SK-N-SH treated with all-trans-retinoic acid at 6 μM for 48 hours (cell line): ENCODE measurements at regions not wholly inside any gene's neighbourhood (a gene's known extent, or its start where the extent isn't known, plus 50 kb on each side); places are given as distances from the start of the nearest gene placed in this dataset.

ENCODE experiments used
- ATAC-seq: fragments of 200-7000 bp; cut with Tn5 transposase; 3 replicates; pipeline ENCODE4 v1.9.1; 2020; ENCODE audit warnings: mild to moderate bottlenecking, moderate library complexity
- ARNTL ChIP-seq: fragments of 450-650 bp; formaldehyde crosslinking; IDR thresholded peaks from 2 replicates; pipeline ENCODE4 v1.5.0; 2020; ENCODE audit warnings: low read depth, mild to moderate bottlenecking, moderate library complexity, borderline replicate concordance
- CREB5 ChIP-seq: fragments of 250-450 bp; sonication (Bioruptor Pico); IDR thresholded peaks from 2 replicates; pipeline ENCODE4 v1.5.1; 2020; ENCODE audit warnings: low read depth, mild to moderate bottlenecking, moderate library complexity
- CSDC2 ChIP-seq: fragments of 250-450 bp; sonication (Bioruptor Pico); IDR thresholded peaks from 2 replicates; pipeline ENCODE4 v1.5.0; 2020; ENCODE audit warnings: mild to moderate bottlenecking, moderate library complexity
- CSRNP3 ChIP-seq: fragments of 250-450 bp; sonication (Bioruptor Pico); IDR thresholded peaks from 2 replicates; pipeline ENCODE4 v1.5.1; 2021; ENCODE audit warnings: mild to moderate bottlenecking, moderate library complexity
- ESRRG ChIP-seq: fragments of 250-450 bp; sonication (Bioruptor Pico); IDR thresholded peaks from 2 replicates; pipeline ENCODE4 v1.6.1; 2021; ENCODE audit warnings: mild to moderate bottlenecking
- GLIS3 ChIP-seq: fragments of 250-450 bp; sonication (Bioruptor Pico); IDR thresholded peaks from 2 replicates; pipeline ENCODE4 v1.5.0; 2020; ENCODE audit warnings: mild to moderate bottlenecking, moderate library complexity
- ISL1 ChIP-seq: fragments of 250-450 bp; sonication (Bioruptor Pico); IDR thresholded peaks from 2 replicates; pipeline ENCODE4 v2.1.2; 2022; ENCODE audit warnings: mild to moderate bottlenecking, moderate library complexity
- OSR1 ChIP-seq: fragments of 250-450 bp; sonication (Bioruptor Pico); IDR thresholded peaks from 2 replicates; pipeline ENCODE4 v1.8.0; 2022; ENCODE audit warnings: moderate library complexity, mild to moderate bottlenecking, inconsistent platforms
- PATZ1 ChIP-seq: fragments of 250-450 bp; sonication (Bioruptor Pico); IDR thresholded peaks from 2 replicates; pipeline ENCODE4 v1.8.0; 2020; ENCODE audit warnings: mild to moderate bottlenecking, moderate library complexity, borderline replicate concordance
- POU6F1 ChIP-seq: fragments of 250-450 bp; sonication (Bioruptor Pico); IDR thresholded peaks from 2 replicates; pipeline ENCODE4 v1.8.0; 2021; ENCODE audit warnings: low read depth, mild to moderate bottlenecking, moderate library complexity, borderline replicate concordance
- PPARA ChIP-seq: fragments of 250-450 bp; sonication (Bioruptor Pico); IDR thresholded peaks from 2 replicates; pipeline ENCODE4 v1.5.0; 2020; ENCODE audit warnings: mild to moderate bottlenecking, borderline replicate concordance
- SNAI2 ChIP-seq: fragments of 250-450 bp; sonication (Bioruptor Pico); IDR thresholded peaks from 2 replicates; pipeline ENCODE4 v1.5.0; 2020; ENCODE audit warnings: mild to moderate bottlenecking, moderate library complexity
- TCF4 ChIP-seq: fragments of 250-450 bp; sonication (Bioruptor Pico); IDR thresholded peaks from 2 replicates; pipeline ENCODE4 v1.8.0; 2021; ENCODE audit warnings: mild to moderate bottlenecking, moderate library complexity, borderline replicate concordance
- TOX ChIP-seq: fragments of 250-450 bp; sonication (Bioruptor Pico); IDR thresholded peaks from 2 replicates; pipeline ENCODE4 v1.8.0; 2021; ENCODE audit warnings: mild to moderate bottlenecking, moderate library complexity, borderline replicate concordance
- TSHZ2 ChIP-seq: fragments of 250-450 bp; sonication (Bioruptor Pico); IDR thresholded peaks from 2 replicates; pipeline ENCODE4 v1.5.0; 2020; ENCODE audit warnings: mild to moderate bottlenecking, moderate library complexity
- ZC3H10 ChIP-seq: fragments of 250-450 bp; sonication (Bioruptor Pico); IDR thresholded peaks from 2 replicates; pipeline ENCODE4 v1.5.1; 2021; ENCODE audit warnings: mild to moderate bottlenecking, moderate library complexity
- ZFP3 ChIP-seq: fragments of 250-450 bp; sonication (Bioruptor Pico); IDR thresholded peaks from 2 replicates; pipeline ENCODE4 v1.5.0; 2020; ENCODE audit warnings: mild to moderate bottlenecking, moderate library complexity
- ZFP30 ChIP-seq: fragments of 450-650 bp; formaldehyde crosslinking; IDR thresholded peaks from 2 replicates; pipeline ENCODE4 v1.5.0; 2022; ENCODE audit warnings: mild to moderate bottlenecking, moderate library complexity
- ZNF565 ChIP-seq: fragments of 450-650 bp; formaldehyde crosslinking; conservative IDR thresholded peaks from 2 replicates; pipeline ENCODE4 v1.5.0; 2020; ENCODE audit warnings: low read depth, mild to moderate bottlenecking, moderate library complexity
- ZNF70 ChIP-seq: fragments of 450-650 bp; formaldehyde crosslinking; IDR thresholded peaks from 2 replicates; pipeline ENCODE4 v1.5.0; 2020; ENCODE audit warnings: mild to moderate bottlenecking, moderate library complexity
- ZNF8 ChIP-seq: fragments of 450-650 bp; formaldehyde crosslinking; IDR thresholded peaks from 2 replicates; pipeline ENCODE4 v1.5.0; 2020; ENCODE audit warnings: mild to moderate bottlenecking, moderate library complexity

- TF ChIP-seq PPARA (CRISPR knock-in tag) (no peak), OSR1 (no peak), ZFP3 (no peak)
Observed at GRCh38 chr1:168481586-168481985, 62.2 kb downstream of the XCL2 start (continued).

- no peak for ATAC-seq
- TF ChIP-seq PATZ1 (CRISPR knock-in tag) (no peak), TCF4 (no peak), ARNTL (CRISPR knock-in tag) (no peak), SNAI2 (CRISPR knock-in tag) (no peak), GLIS3 (no peak), OSR1 (no peak), ZNF565 (no peak), ZNF8 (no peak), TSHZ2 (CRISPR knock-in tag) (no peak), ZFP30 (CRISPR knock-in tag) (no peak), ESRRG (CRISPR knock-in tag) (no peak), CSDC2 (no peak), POU6F1 (no peak), ISL1 (CRISPR knock-in tag) (no peak)
Observed at GRCh38 chr1:168480997-168481396, 62.8 kb downstream of the XCL2 start.

GRCh38 chr1:168477792-168478191, 66.0 kb downstream of the XCL2 start:
- no peak for TF ChIP-seq POU6F1
- no peak for TF ChIP-seq ZNF565
- no peak for TF ChIP-seq TOX (CRISPR knock-in tag)
- no peak for TF ChIP-seq ARNTL (CRISPR knock-in tag)
- no peak for TF ChIP-seq CSRNP3 (CRISPR knock-in tag)
- TF ChIP-seq ZFP3, result no peak
- TF ChIP-seq ZNF8, result no peak
- TF ChIP-seq SNAI2 (CRISPR knock-in tag), result no peak
- TF ChIP-seq ZC3H10 (CRISPR knock-in tag), result no peak
- no peak for TF ChIP-seq CREB5 (CRISPR knock-in tag)
- no peak for TF ChIP-seq PATZ1 (CRISPR knock-in tag)
- TF ChIP-seq PPARA (CRISPR knock-in tag), result no peak
- no peak for TF ChIP-seq ZNF70 (CRISPR knock-in tag)
- TF ChIP-seq OSR1, result no peak
- ATAC-seq, result no peak
